K562 (cell line): ENCODE measurements at regions not wholly inside any gene's neighbourhood (a gene's known extent, or its start where the extent isn't known, plus 50 kb on each side); places are given as distances from the start of the nearest gene placed in this dataset.

Source experiments
- DMBX1 ChIP-seq: fragments of 250-450 bp; sonication (Bioruptor Pico); IDR thresholded peaks from 2 replicates; pipeline ENCODE4 v1.8.0; 2022; ENCODE audit warnings: inconsistent platforms, mild to moderate bottlenecking, moderate library complexity, borderline replicate concordance
- HDAC2 ChIP-seq: fragments of 450-650 bp; IDR thresholded peaks from 2 replicates; pipeline ENCODE4 v1.6.1; 2016; ENCODE audit warnings: mild to moderate bottlenecking
- HDGF ChIP-seq: fragments of 450-650 bp; IDR thresholded peaks from 2 replicates; pipeline ENCODE4 v1.6.1; 2016
- RBM22 ChIP-seq: fragments of 200-400 bp; formaldehyde crosslinking; IDR thresholded peaks from 2 replicates; pipeline ENCODE4 v1.6.1; 2018; ENCODE audit warnings: low read length, low read depth; ENCODE audit not compliant: poor library complexity, severe bottlenecking
- RBM25 ChIP-seq: fragments of 200-400 bp; formaldehyde crosslinking; IDR thresholded peaks from 2 replicates; pipeline ENCODE4 v1.6.1; 2018; ENCODE audit warnings: low read length, low read depth, moderate library complexity; ENCODE audit not compliant: severe bottlenecking
- SAP30 ChIP-seq: fragments of 200-600 bp; sonication (generic); IDR thresholded peaks from 2 replicates; pipeline ENCODE4 v1.6.1; 2012; ENCODE audit warnings: borderline replicate concordance, low read depth, mild to moderate bottlenecking, moderate library complexity, low read length, control low read depth, inconsistent platforms; ENCODE audit not compliant: insufficient read depth, poor library complexity, severe bottlenecking
- TAF1 ChIP-seq: IDR thresholded peaks from 2 replicates; pipeline ENCODE4 v1.6.1; 2011; ENCODE audit warnings: mild to moderate bottlenecking, low read length, moderate library complexity; ENCODE audit not compliant: insufficient read depth, control insufficient read depth, severe bottlenecking; ENCODE audit errors: extremely low read depth
- ZBTB1 ChIP-seq: sonication (generic); formaldehyde crosslinking; IDR thresholded peaks from 2 replicates; pipeline ENCODE4 v1.8.1; 2023; ENCODE audit warnings: missing genetic modification reagents, low read depth, mild to moderate bottlenecking, borderline replicate concordance
- ZNF79 ChIP-seq: fragments of 250-450 bp; sonication (Bioruptor Pico); IDR thresholded peaks from 2 replicates; pipeline ENCODE4 v1.4.0; 2020; ENCODE audit warnings: low read depth, mild to moderate bottlenecking, moderate library complexity
- TF ChIP-seq, protein P1 (sequence below): fragments of 250-450 bp; sonication (Bioruptor Pico); IDR thresholded peaks from 2 replicates; pipeline ENCODE4 v1.8.0; 2022; ENCODE audit warnings: moderate library complexity, mild to moderate bottlenecking, inconsistent platforms
- TF ChIP-seq, protein P2 (sequence below), 2 experiments: fragments of 450-650 bp; conservative IDR thresholded peaks; 2 replicates each; pipeline ENCODE4 v1.6.1; 2017; ENCODE audit warnings: mild to moderate bottlenecking in 2 of 2, moderate library complexity in 2 of 2
- TF ChIP-seq, protein P3 (sequence below), 2 experiments: fragments of 450-650 bp in 1 of 2; IDR thresholded peaks; 2 replicates each; pipeline ENCODE4 v1.6.1; 2011 to 2017; ENCODE audit warnings: low read depth in 2 of 2, antibody characterized with exemption in 1 of 2, borderline replicate concordance in 1 of 2, low read length in 1 of 2, mild to moderate bottlenecking in 1 of 2, mixed read lengths in 1 of 2; ENCODE audit not compliant: control insufficient read depth in 1 of 2
- TF ChIP-seq, protein P4 (sequence below): fragments of 450-650 bp; formaldehyde crosslinking; IDR thresholded peaks from 2 replicates; pipeline ENCODE4 v1.4.0; 2020; ENCODE audit warnings: mild to moderate bottlenecking, moderate library complexity

DNA sequence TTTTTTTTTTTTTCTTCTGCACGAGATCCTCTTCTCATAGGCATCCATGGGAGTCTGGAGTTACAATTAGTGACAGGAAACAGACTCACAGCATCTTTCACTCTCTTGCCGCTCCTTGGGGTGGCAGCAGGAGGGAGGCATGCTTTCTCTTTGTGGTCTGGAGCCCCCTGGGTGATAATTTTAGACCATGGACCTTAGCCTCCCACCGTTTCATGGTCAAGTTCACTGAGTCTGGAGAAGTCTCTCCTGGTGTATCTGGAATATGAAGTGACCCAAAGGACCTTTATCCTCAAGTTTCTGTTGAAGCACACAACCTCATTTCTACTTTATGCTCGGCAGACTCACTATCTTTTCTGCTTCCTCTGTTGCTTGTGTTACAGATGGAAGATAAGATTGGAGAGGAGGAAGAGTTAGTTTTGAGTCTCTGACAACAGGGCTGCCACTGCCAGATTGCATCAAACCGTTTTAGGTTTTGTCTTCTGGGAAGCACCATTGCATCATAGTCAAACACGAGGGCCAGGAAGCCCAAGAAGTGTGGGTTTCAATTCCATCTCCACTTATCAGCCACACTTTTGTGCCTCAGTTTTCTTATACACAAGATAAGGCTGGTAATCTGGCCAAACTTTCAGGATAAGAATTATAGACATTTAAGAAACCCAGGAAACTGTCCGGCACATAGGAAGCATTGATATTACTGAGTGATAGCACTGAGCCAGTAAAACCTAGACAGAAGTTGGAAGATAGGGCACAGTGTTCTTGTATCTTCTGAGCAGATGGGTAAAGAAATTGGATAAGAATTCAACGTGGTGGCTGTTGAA, 62.3 kb downstream of the ADCYAP1 start (continued):
- TF ChIP-seq, protein P1, sequence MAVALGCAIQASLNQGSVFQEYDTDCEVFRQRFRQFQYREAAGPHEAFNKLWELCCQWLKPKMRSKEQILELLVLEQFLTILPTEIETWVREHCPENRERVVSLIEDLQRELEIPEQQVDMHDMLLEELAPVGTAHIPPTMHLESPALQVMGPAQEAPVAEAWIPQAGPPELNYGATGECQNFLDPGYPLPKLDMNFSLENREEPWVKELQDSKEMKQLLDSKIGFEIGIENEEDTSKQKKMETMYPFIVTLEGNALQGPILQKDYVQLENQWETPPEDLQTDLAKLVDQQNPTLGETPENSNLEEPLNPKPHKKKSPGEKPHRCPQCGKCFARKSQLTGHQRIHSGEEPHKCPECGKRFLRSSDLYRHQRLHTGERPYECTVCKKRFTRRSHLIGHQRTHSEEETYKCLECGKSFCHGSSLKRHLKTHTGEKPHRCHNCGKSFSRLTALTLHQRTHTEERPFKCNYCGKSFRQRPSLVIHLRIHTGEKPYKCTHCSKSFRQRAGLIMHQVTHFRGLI (CRISPR knock-in tag) = peak; percentile 53; the same call in 1 of the 2 replicates
- TF ChIP-seq RBM22 (no peak), ZNF79 (no peak), SAP30 (no peak), TAF1 (no peak), HDAC2 (peak; percentile 73; the same call in 1 of the 2 replicates), RBM25 (no peak), ZBTB1 (CRISPR knock-in tag) (no peak), HDGF (no peak), DMBX1 (CRISPR knock-in tag) (no peak)
- TF ChIP-seq, protein P2, sequence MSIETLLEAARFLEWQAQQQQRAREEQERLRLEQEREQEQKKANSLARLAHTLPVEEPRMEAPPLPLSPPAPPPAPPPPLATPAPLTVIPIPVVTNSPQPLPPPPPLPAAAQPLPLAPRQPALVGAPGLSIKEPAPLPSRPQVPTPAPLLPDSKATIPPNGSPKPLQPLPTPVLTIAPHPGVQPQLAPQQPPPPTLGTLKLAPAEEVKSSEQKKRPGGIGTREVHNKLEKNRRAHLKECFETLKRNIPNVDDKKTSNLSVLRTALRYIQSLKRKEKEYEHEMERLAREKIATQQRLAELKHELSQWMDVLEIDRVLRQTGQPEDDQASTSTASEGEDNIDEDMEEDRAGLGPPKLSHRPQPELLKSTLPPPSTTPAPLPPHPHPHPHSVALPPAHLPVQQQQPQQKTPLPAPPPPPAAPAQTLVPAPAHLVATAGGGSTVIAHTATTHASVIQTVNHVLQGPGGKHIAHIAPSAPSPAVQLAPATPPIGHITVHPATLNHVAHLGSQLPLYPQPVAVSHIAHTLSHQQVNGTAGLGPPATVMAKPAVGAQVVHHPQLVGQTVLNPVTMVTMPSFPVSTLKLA (conservative IDR thresholded peaks at IDR 0.05) = no peak
- TF ChIP-seq, protein P3, sequence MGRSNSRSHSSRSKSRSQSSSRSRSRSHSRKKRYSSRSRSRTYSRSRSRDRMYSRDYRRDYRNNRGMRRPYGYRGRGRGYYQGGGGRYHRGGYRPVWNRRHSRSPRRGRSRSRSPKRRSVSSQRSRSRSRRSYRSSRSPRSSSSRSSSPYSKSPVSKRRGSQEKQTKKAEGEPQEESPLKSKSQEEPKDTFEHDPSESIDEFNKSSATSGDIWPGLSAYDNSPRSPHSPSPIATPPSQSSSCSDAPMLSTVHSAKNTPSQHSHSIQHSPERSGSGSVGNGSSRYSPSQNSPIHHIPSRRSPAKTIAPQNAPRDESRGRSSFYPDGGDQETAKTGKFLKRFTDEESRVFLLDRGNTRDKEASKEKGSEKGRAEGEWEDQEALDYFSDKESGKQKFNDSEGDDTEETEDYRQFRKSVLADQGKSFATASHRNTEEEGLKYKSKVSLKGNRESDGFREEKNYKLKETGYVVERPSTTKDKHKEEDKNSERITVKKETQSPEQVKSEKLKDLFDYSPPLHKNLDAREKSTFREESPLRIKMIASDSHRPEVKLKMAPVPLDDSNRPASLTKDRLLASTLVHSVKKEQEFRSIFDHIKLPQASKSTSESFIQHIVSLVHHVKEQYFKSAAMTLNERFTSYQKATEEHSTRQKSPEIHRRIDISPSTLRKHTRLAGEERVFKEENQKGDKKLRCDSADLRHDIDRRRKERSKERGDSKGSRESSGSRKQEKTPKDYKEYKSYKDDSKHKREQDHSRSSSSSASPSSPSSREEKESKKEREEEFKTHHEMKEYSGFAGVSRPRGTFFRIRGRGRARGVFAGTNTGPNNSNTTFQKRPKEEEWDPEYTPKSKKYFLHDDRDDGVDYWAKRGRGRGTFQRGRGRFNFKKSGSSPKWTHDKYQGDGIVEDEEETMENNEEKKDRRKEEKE (IDR thresholded peaks at IDR 0.05; ENCODE audit: borderline replicate concordance in 1 of 2, control insufficient read depth in 1 of 2, low read depth in 2 of 2, low read length in 1 of 2) = no peak
- TF ChIP-seq, protein P4, sequence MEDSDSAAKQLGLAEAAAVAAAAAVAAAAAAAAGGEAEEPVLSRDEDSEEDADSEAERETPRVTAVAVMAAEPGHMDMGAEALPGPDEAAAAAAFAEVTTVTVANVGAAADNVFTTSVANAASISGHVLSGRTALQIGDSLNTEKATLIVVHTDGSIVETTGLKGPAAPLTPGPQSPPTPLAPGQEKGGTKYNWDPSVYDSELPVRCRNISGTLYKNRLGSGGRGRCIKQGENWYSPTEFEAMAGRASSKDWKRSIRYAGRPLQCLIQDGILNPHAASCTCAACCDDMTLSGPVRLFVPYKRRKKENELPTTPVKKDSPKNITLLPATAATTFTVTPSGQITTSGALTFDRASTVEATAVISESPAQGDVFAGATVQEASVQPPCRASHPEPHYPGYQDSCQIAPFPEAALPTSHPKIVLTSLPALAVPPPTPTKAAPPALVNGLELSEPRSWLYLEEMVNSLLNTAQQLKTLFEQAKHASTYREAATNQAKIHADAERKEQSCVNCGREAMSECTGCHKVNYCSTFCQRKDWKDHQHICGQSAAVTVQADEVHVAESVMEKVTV = peak; percentile 16; the same call in 1 of the 2 replicates
